H1 (cell line): ENCODE measurements at regions not wholly inside any gene's neighbourhood (a gene's known extent, or its start where the extent isn't known, plus 50 kb on each side); places are given as distances from the start of the nearest gene placed in this dataset.

ENCODE experiments used
- CTCF ChIA-PET: fragments of 300-600 bp; sonication (Branson Sonifier 250); formaldehyde crosslinking; loops from one replicate; lab custom pipeline; 2021; ENCODE audit not compliant: partially characterized antibody; lab: Charles Lee
- POLR2A ChIA-PET: fragments of 300-600 bp; sonication (Branson Sonifier 250); formaldehyde crosslinking; loops from one replicate; lab custom pipeline; 2021; ENCODE audit warnings: inconsistent platforms; ENCODE audit not compliant: partially characterized antibody; lab: Charles Lee
- DNase-seq, 2 experiments: peaks; one replicate each; pipeline versions ENCODE4 v3.0.0 to v3.0.0-alpha.2; 2010 to 2022; ENCODE audit warnings: low spot score in 2 of 2, low read depth in 1 of 2, mixed read lengths in 1 of 2
- FAIRE-seq: peaks from 2 replicates; lab custom pipeline; 2011; peaks lifted over from hg19 to GRCh38; lab: Jason Lieb, UNC
- H2AFZ ChIP-seq: 2 replicates; pipeline ENCODE4 v1.8.1; 2012; ENCODE audit warnings: low read length, inconsistent platforms
- H2AK5ac ChIP-seq: 2 replicates; pipeline ENCODE4 v1.6.1; 2013; ENCODE audit warnings: low read depth, low read length
- H2BK120ac ChIP-seq: replicated peaks from 2 replicates; pipeline ENCODE3; 2013; ENCODE audit warnings: low read depth, low read length, inconsistent platforms
- H2BK12ac ChIP-seq: 2 replicates; pipeline ENCODE4 v1.6.1; 2013; ENCODE audit warnings: low read depth, low read length
- H2BK15ac ChIP-seq: 2 replicates; pipeline ENCODE4 v1.6.1; 2013; ENCODE audit warnings: low read length
- H2BK20ac ChIP-seq: 2 replicates; pipeline ENCODE4 v1.6.1; 2013; ENCODE audit warnings: low read length
- H2BK5ac ChIP-seq: 2 replicates; pipeline ENCODE4 v1.6.1; 2013; ENCODE audit warnings: low read depth, low read length
- H3K14ac ChIP-seq: 2 replicates; pipeline ENCODE4 v1.6.1; 2013; ENCODE audit warnings: inconsistent platforms; ENCODE audit not compliant: insufficient read length
- H3K18ac ChIP-seq: 2 replicates; pipeline ENCODE4 v1.6.1; 2013; ENCODE audit warnings: low read length; ENCODE audit errors: extremely low read depth
- H3K23ac ChIP-seq: 2 replicates; pipeline ENCODE4 v1.6.1; 2013; ENCODE audit warnings: inconsistent platforms; ENCODE audit not compliant: insufficient read length
- H3K23me2 ChIP-seq: 2 replicates; pipeline ENCODE4 v1.6.1; 2013; ENCODE audit warnings: low read depth, low read length
- H3K27ac ChIP-seq: 2 replicates; pipeline ENCODE4 v1.6.1; 2011; ENCODE audit warnings: low read depth, low read length, inconsistent platforms
- H3K27me3 ChIP-seq, 4 experiments: replicated peaks in 1 of 4; 1 replicate in 1 of 4; 2 replicates in 3 of 4; pipeline versions ENCODE4 v1.6.1 to v1.8.1; 2011 to 2013; ENCODE audit warnings: low read length in 3 of 4, mild to moderate bottlenecking in 3 of 4, inconsistent platforms in 2 of 4, mixed read lengths in 2 of 4, moderate library complexity in 1 of 4; ENCODE audit not compliant: control insufficient read depth in 3 of 4, insufficient read depth in 3 of 4; ENCODE audit errors: extremely low read depth in 1 of 4
- H3K36me3 ChIP-seq, 4 experiments: 2 replicates each; pipeline versions ENCODE4 v1.6.1 to v1.8.1; 2011 to 2013; ENCODE audit warnings: mild to moderate bottlenecking in 4 of 4, low read length in 3 of 4, moderate library complexity in 2 of 4, control low read depth in 1 of 4, inconsistent platforms in 1 of 4; ENCODE audit not compliant: insufficient read depth in 4 of 4, control insufficient read depth in 2 of 4
- H3K4ac ChIP-seq: replicated peaks from 2 replicates; pipeline ENCODE3; 2013; ENCODE audit warnings: low read length, low read depth, mixed read lengths, inconsistent platforms; ENCODE audit not compliant: insufficient read length
- H3K4me1 ChIP-seq, 4 experiments: replicated peaks in 1 of 4; 1 replicate in 1 of 4; 2 replicates in 3 of 4; pipeline versions ENCODE4 v1.6.1 to v1.8.1; 2011 to 2013; ENCODE audit warnings: low read length in 3 of 4, inconsistent platforms in 2 of 4, mixed read lengths in 1 of 4; ENCODE audit not compliant: insufficient read depth in 4 of 4, control insufficient read depth in 3 of 4
- H3K4me2 ChIP-seq, 2 experiments: 2 replicates each; pipeline versions ENCODE4 v1.6.1 to v1.8.1; 2011 to 2013; ENCODE audit warnings: low read depth in 2 of 2, low read length in 2 of 2, control low read depth in 1 of 2, inconsistent platforms in 1 of 2, mild to moderate bottlenecking in 1 of 2; ENCODE audit not compliant: insufficient read depth in 1 of 2
- H3K4me3 ChIP-seq, 4 experiments: fragments of 200-600, 300-600 bp in 1 of 4; sonication (generic), shearing (Covaris generic), sonication (Bioruptor Twin) in 1 of 4; 2 replicates each; pipeline versions ENCODE4 v1.5.1 to v1.8.1; 2011 to 2016; ENCODE audit warnings: low read length in 4 of 4, low read depth in 3 of 4, control low read depth in 2 of 4, inconsistent platforms in 2 of 4, mild to moderate bottlenecking in 2 of 4, mixed read lengths in 1 of 4, moderate library complexity in 1 of 4; ENCODE audit not compliant: insufficient read depth in 2 of 4; ENCODE audit errors: extremely low read depth in 1 of 4
- H3K56ac ChIP-seq: replicated peaks from 2 replicates; pipeline ENCODE3; 2013; ENCODE audit warnings: low read depth, mild to moderate bottlenecking, mixed read lengths, low read length, inconsistent platforms; ENCODE audit not compliant: insufficient read length
- H3K79me1 ChIP-seq: 2 replicates; pipeline ENCODE4 v1.6.1; 2013; ENCODE audit warnings: low read depth, low read length, control low read depth
- H3K79me2 ChIP-seq, 2 experiments: 2 replicates each; pipeline versions ENCODE4 v1.6.1 to v1.8.1; 2012 to 2013; ENCODE audit warnings: low read length in 2 of 2, mild to moderate bottlenecking in 2 of 2, inconsistent platforms in 1 of 2; ENCODE audit not compliant: insufficient read depth in 2 of 2, control insufficient read depth in 1 of 2
- H3K9ac ChIP-seq, 4 experiments: replicated peaks in 1 of 4; 1 replicate in 1 of 4; 2 replicates in 3 of 4; pipeline versions ENCODE4 v1.6.1 to v1.8.1; 2011 to 2013; ENCODE audit warnings: low read depth in 3 of 4, low read length in 3 of 4, control low read depth in 2 of 4, mild to moderate bottlenecking in 2 of 4, moderate library complexity in 2 of 4, inconsistent platforms in 1 of 4; ENCODE audit errors: extremely low read depth in 1 of 4
- H3K9me3 ChIP-seq, 2 experiments: 2 replicates each; pipeline versions ENCODE4 v1.6.1 to v1.8.1; 2012 to 2013; ENCODE audit warnings: mild to moderate bottlenecking in 2 of 2, moderate library complexity in 2 of 2, control low read depth in 1 of 2, inconsistent platforms in 1 of 2, low read depth in 1 of 2, low read length in 1 of 2, mixed read lengths in 1 of 2; ENCODE audit not compliant: insufficient read depth in 2 of 2
- H4K20me1 ChIP-seq, 2 experiments: replicated peaks in 1 of 2; 2 replicates each; pipeline versions ENCODE3 to v1.8.1; 2011 to 2013; ENCODE audit warnings: inconsistent platforms in 2 of 2, low read length in 2 of 2, mild to moderate bottlenecking in 1 of 2; ENCODE audit not compliant: insufficient read depth in 2 of 2, control insufficient read depth in 1 of 2
- H4K5ac ChIP-seq: 2 replicates; pipeline ENCODE4 v1.6.1; 2013; ENCODE audit warnings: low read length, low read depth, mixed read lengths, inconsistent platforms; ENCODE audit not compliant: insufficient read length
- H4K8ac ChIP-seq: 2 replicates; pipeline ENCODE4 v1.8.0; 2013; ENCODE audit warnings: mild to moderate bottlenecking, moderate library complexity, low read length, inconsistent platforms; ENCODE audit not compliant: insufficient read depth; ENCODE audit errors: extremely low read depth
- H4K91ac ChIP-seq: replicated peaks from 2 replicates; pipeline ENCODE3; 2013; ENCODE audit warnings: low read length, mixed read lengths, inconsistent platforms; ENCODE audit not compliant: insufficient read length
- ATF2 ChIP-seq: IDR thresholded peaks from 2 replicates; pipeline ENCODE4 v1.6.1; 2012; ENCODE audit warnings: low read length, inconsistent platforms
- BACH1 ChIP-seq: IDR thresholded peaks from 2 replicates; pipeline ENCODE4 v1.6.1; 2012; ENCODE audit warnings: low read length, improper control_type of control experiment
- CTBP2 ChIP-seq: IDR thresholded peaks from 2 replicates; pipeline ENCODE4 v1.7.0; 2011; ENCODE audit warnings: borderline replicate concordance, mild to moderate bottlenecking, moderate library complexity, mixed read lengths, low read length; ENCODE audit not compliant: insufficient read depth, insufficient read length
- E2F6 ChIP-seq: IDR thresholded peaks from 2 replicates; pipeline ENCODE4 v1.6.1; 2012; ENCODE audit warnings: inconsistent platforms
- FOSL1 ChIP-seq: IDR thresholded peaks from 2 replicates; pipeline ENCODE4 v1.6.1; 2011; ENCODE audit warnings: mild to moderate bottlenecking, low read depth, low read length, moderate library complexity; ENCODE audit not compliant: insufficient read depth
- GABPA ChIP-seq: IDR thresholded peaks from 2 replicates; pipeline ENCODE4 v1.6.1; 2011; ENCODE audit warnings: mild to moderate bottlenecking, low read length, moderate library complexity, borderline replicate concordance; ENCODE audit not compliant: insufficient read depth
- JUN ChIP-seq: IDR thresholded peaks from 2 replicates; pipeline ENCODE4 v1.6.1; 2011; ENCODE audit warnings: low read depth, mild to moderate bottlenecking, improper control_type of control experiment, low read length
- KDM1A ChIP-seq: fragments of 200-600, 300-600 bp; sonication (generic); IDR thresholded peaks from 2 replicates; pipeline ENCODE4 v1.7.1; 2016; ENCODE audit warnings: mild to moderate bottlenecking, low read length, borderline replicate concordance
- MAFK ChIP-seq: IDR thresholded peaks from 2 replicates; pipeline ENCODE4 v1.6.1; 2012; ENCODE audit warnings: low read depth, mild to moderate bottlenecking, improper control_type of control experiment, low read length
- RFX5 ChIP-seq: IDR thresholded peaks from 2 replicates; pipeline ENCODE4 v1.6.1; 2011; ENCODE audit warnings: low read depth, low read length, improper control_type of control experiment, borderline replicate concordance
- RXRA ChIP-seq: IDR thresholded peaks from 2 replicates; pipeline ENCODE4 v1.6.1; 2011; ENCODE audit warnings: low read depth, mild to moderate bottlenecking, low read length, moderate library complexity; ENCODE audit not compliant: insufficient read depth
- TAF7 ChIP-seq: optimal IDR thresholded peaks from 2 replicates; pipeline ENCODE3; 2011; ENCODE audit warnings: low read depth, mild to moderate bottlenecking, inconsistent platforms, low read length, moderate library complexity, borderline replicate concordance
- WGBS, 2 experiments: shearing (Covaris generic) in 1 of 2; methylation state at CpG; one replicate each; pipeline versions ENCODE4 v1.1.6 to v1.1.7; 2013 to 2015; ENCODE audit warnings: low lambda C conversion rate in 2 of 2, mixed read lengths in 2 of 2, inconsistent platforms in 1 of 2, low coverage in 1 of 2, missing lambda C conversion rate in 1 of 2; ENCODE audit not compliant: insufficient replicate concordance in 2 of 2, insufficient coverage in 1 of 2, insufficient read length in 1 of 2; ENCODE audit errors: extremely low coverage in 1 of 2, missing lambda C conversion rate in 1 of 2; 5-methylcytosine and 5-hydroxymethylcytosine counted together

GRCh38 chr16:54436346-54436745, 149.8 kb upstream of the IRX3 start:
- CTCF ChIA-PET: no interaction called here
- H3K9ac ChIP-seq: no peak overlapping the region
- H3K18ac ChIP-seq: no peak overlapping the region
- no peak overlapping the region for H2AFZ ChIP-seq
- WGBS, 2 experiments: 95% methylated on average over 7 of the region's 7 CpGs; no CpG with 5 or more reads in 1 of the 2 experiments
- no peaks in the 10 kb centered on the region; the same call in 1 of the 2 replicates for H3K23me2 ChIP-seq
- H3K14ac ChIP-seq: no peak overlapping the region
- no peak overlapping the region for H3K4me2 ChIP-seq
- no peak overlapping the region for H4K91ac ChIP-seq
- H4K5ac ChIP-seq: no peak overlapping the region
- 0 out of 4 replicates have a peak, but pooled peaks cover 0 to 4% of the 10 kb centered on the region in 2 experiments for H3K9me3 ChIP-seq
- H4K8ac ChIP-seq: no peak overlapping the region
- H3K79me2 ChIP-seq: no peaks in the 10 kb centered on the region
- no peak overlapping the region for H2BK120ac ChIP-seq
- H3K27me3 ChIP-seq: no peaks in the 10 kb centered on the region; a peak in 1 of 7 replicates
- FAIRE-seq: no peak
- no peak overlapping the region for H3K4ac ChIP-seq
- no peak overlapping the region for H3K56ac ChIP-seq
- no peak overlapping the region for H3K27ac ChIP-seq
- H3K36me3 ChIP-seq: no peaks in the 10 kb centered on the region
- peaks cover 0 to 3% (median 0%) of the 10 kb centered on the region in 4 experiments; a peak in 2 of 7 replicates for H3K4me1 ChIP-seq
- no peak overlapping the region for H2BK20ac ChIP-seq
- H3K4me3 ChIP-seq: no peak overlapping the region
- no peaks in the 10 kb centered on the region for H4K20me1 ChIP-seq
- H2AK5ac ChIP-seq: no peak overlapping the region
- no peaks in the 10 kb centered on the region for H3K79me1 ChIP-seq
- no peak overlapping the region for H2BK5ac ChIP-seq
- H2BK15ac ChIP-seq: no peak overlapping the region
- no peak for DNase-seq
- no peak overlapping the region for H3K23ac ChIP-seq
- POLR2A ChIA-PET: no interaction called here
- H2BK12ac ChIP-seq: no peak overlapping the region
- no peak for TF ChIP-seq KDM1A
- no peak for TF ChIP-seq GABPA
- TF ChIP-seq ATF2: no peak
- TF ChIP-seq RFX5: no peak
- TF ChIP-seq BACH1: no peak
- TF ChIP-seq FOSL1: no peak
- no peak for TF ChIP-seq TAF7
- TF ChIP-seq E2F6: no peak
- TF ChIP-seq RXRA: no peak
- TF ChIP-seq JUN: no peak
- no peak for TF ChIP-seq CTBP2
- TF ChIP-seq MAFK: no peak
